Renal cortex interstitium (tissue), 11 donors: ENCODE measurements at regions not wholly inside any gene's neighbourhood (a gene's known extent, or its start where the extent isn't known, plus 50 kb on each side); places are given as distances from the start of the nearest gene placed in this dataset.
"Not testable (repeated sequence)": the region's sequence is repeated elsewhere in the genome, so short reads cannot be mapped to it uniquely, and the experiment has no call there.

ENCODE experiments used
- DNase-seq, 11 donors: peaks; one replicate each; pipeline ENCODE4 v3.0.0-alpha.2; 2013; ENCODE audit warnings: low read depth in 9 of 11, low spot score in 4 of 11; ENCODE audit errors: extremely low read depth in 1 of 11

DNA sequence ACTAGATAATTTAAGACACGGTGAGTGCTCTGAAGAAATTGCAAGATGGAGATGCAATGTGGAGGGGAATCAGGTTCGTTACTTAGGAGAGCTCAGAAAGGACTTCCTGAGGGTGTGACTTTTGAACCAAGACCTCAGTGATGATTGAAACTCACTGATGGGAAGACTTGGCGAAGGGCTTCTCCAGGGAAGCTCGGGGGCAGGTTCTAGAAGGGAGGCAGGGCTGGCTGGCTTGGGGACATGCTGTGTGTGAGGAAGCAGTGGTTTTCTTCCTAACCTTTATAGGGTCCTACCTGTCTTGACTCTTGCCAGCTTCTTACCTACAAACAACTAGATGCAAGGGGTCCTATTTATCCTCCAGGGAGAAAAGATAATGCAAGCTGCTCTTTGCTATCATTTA is 637.9 kb downstream of the ACTR3B start:
- DNase-seq: no peak

DNA sequence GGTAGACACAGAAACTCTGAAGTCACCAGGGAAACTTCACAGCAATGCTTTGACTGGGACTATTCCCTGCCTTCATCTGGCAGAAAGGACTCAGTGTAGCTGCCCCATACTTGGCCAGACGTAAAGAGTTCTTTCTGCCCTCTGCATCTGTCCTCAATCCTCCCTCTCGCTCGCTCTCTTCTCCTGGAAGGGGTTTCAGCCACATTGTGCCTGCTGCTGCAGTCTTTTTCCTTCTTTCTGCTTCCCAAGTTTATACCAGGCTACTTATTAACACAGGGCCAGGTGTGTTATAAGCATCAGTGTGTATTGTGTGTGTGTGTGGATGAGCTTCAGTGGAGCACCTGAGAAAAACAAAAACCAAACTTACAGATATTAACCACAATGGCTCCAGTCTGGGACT is 638.4 kb downstream of the ACTR3B start:
- no peak for DNase-seq

GRCh38 chr7:153398370-153398769 is 638.8 kb downstream of the ACTR3B start:
- DNase-seq: no peak

DNA sequence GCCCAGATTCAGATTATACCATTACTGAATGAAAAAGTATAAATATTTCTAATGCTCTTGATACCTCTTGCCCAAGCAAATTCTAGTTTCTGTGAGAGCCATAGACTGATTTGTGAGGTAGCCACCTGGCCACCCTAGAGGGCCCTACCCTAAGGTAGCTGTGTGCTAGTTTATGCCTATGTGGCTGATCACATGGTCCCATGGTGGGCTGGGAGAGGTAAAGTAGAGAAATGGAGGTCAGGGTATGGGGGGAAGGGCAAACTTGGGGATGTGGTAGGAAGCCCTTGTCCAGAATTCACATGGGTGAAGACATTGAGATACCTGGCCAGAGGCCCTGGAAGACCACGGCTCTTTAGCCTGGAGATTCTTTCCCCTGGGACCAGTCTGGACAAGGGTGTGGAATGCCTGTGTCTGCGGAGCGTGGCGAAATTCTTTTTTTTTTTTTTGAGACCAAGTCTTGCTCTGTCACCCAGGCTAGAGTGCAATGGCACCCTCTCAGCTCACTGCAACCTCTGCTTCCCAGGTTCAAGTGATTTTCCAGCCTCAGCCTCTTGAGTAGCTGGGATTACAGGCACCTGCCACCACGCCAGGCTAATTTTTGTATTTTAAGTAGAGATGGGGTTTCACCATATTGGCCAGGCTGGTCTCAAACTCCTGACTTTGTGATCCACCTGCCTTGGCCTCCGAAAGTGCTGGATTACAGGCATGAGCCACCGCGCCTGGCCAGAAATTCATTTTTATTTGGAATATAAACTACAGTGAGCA is 639.4 kb downstream of the ACTR3B start:
- no peak for DNase-seq

DNA sequence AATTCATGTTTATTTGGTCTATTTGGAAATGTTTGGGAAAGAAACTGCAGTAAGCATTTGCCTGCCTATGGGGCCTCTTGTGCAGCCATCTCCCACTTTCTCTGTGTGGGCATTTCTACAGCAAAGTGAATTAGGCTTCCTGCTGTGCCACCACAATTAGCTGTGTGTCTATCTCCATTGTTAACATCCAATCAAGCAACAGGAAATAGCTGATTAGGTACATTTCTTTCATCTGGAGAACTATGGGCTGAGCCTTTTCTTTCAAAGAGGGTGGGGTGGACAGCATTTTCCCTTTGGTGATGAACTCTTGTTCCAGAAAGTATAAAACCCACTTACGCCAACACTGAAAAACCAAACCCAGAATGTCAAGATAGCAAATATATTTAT is 640.0 kb downstream of the ACTR3B start:
- DNase-seq: no peak

DNA sequence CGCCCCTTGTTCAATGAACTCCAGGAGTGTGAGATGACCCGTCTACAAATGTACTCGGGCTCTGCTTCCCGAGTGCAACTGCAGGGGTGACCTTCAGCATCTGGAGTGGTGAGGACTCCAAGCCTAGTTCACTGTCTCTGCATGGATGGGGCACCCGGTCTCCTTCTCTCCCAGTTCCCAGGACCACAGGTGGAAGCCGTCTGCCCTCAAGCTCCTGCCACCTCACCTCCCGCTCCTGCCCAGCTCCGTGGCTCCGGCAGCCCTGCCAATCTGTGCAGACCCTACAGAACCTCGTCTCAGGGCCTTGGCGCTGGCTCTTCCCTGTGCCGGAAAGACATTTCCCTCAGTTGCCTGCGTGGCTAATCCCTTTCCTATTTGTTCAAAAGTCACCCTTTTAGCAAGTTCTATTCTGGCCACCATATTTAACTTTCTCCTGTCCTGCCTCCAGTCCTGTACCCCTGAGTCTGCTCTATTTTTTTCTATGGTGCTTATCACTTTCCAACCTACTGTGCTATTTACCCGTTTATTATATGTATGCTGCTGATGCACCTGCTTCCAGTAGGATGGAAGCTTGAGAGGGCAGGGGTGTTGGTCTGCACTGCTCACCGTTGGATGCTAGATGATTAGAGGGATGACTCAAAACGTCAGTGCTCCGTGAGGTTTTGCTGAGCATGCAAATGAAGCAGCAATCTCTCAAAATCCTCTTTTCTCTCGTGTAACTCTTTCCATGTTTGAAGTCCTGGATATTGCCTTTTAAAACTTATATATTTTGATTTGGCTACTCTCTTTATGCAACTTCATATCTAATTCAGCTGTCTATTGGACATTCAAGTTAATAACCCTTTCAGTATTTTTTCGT is 641.4 kb downstream of the ACTR3B start:
- no peak for DNase-seq

GRCh38 chr7:153401795-153402720 is 642.5 kb downstream of the ACTR3B start:
- no peak for DNase-seq

GRCh38 chr7:153402721-153403541 is 643.4 kb downstream of the ACTR3B start:
- DNase-seq: no peak

DNA sequence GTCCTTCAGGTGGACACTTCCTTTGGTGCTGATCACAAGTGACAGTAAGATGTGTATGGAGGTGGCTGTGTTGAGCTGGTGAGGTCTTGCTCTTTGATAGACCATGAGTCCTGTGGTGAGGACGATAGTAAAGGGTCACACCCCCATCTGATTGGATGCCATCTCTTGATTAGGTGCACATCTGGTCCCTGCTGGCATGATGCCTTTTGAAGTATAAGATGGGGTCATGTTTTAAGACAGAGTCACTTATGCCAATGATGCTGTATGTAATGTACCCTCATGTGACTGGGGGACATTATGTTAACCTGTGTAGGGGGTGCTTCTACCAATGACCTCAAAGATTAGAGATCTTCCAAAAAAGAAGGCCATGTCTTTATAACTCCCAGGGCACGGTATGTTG is 644.6 kb downstream of the ACTR3B start:
- no peak for DNase-seq

GRCh38 chr7:153404781-153405279 is 645.3 kb downstream of the ACTR3B start:
- DNase-seq: no peak

- DNase-seq: no peak
Measured at GRCh38 chr7:153405704-153406485, 646.3 kb upstream of the DPP6 start.

- no peak for DNase-seq
Measured at GRCh38 chr7:153406486-153406872, 645.7 kb upstream of the DPP6 start.

DNA sequence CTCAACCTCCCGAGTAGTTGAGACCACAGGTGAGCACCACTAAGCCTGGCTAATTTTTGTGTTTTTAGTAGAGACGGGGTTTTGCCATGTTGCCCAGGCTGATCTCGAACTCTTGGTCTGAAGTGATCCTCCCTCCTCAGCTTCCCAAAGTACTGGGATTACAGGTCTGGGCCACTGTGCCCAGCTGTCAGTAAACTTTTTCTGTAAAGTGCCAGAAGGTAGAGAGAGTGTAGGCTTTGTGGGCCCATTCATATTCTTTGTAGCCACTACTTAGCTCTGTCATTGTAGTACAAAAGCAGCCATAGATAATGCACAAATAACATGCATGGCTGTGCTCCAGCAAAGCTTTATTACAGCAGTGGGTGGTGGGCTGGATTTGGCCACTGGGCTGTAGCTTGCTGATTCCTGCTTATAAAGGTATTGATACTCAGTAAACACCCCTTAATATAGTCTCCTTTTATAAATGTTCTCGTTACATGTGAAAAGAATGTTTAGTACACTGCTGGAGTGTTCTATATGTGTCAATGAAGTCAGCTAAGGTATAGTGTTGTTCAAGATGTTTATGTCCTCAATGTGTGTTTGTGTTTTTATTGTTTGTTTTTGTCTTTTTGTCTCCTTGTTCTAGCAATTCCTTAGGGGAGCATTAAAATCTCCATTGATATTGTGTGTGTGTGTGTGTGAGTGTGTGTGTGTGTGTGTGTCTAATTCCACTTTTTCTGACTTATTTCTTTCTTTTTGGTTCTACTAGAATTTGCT is 644.7 kb upstream of the DPP6 start:
- DNase-seq: no peak

GRCh38 chr7:153408360-153409335 is 643.5 kb upstream of the DPP6 start:
- DNase-seq: no peak

GRCh38 chr7:153409567-153410342 is 642.4 kb upstream of the DPP6 start:
- DNase-seq: not testable (repeated sequence)
